SU-DHL-6 (cell line): ENCODE measurements at regions not wholly inside any gene's neighbourhood (a gene's known extent, or its start where the extent isn't known, plus 50 kb on each side); places are given as distances from the start of the nearest gene placed in this dataset.

Experiments
- CTCF ChIP-seq: fragments of 200-600 bp; sonication (generic); IDR thresholded peaks from one replicate; pipeline ENCODE4 v1.5.1; 2017; ENCODE audit warnings: antibody characterized with exemption, mild to moderate bottlenecking, low read length, moderate library complexity; ENCODE audit not compliant: insufficient read depth, poor library complexity, severe bottlenecking
- EZH2phosphoT487 ChIP-seq: fragments of 200-600 bp; sonication (generic), shearing (Covaris generic); conservative IDR thresholded peaks from 2 replicates; pipeline ENCODE4 v1.6.1; 2018; ENCODE audit warnings: mild to moderate bottlenecking, antibody characterized with exemption, low read length, moderate library complexity, mixed read lengths

GRCh38 chr5:174211277-174211626, 165.7 kb downstream of the NSG2 start:
- TF ChIP-seq CTCF (no peak), EZH2phosphoT487 (no peak)
